Erythroblast (primary cell): ENCODE measurements at regions not wholly inside any gene's neighbourhood (a gene's known extent, or its start where the extent isn't known, plus 50 kb on each side); places are given as distances from the start of the nearest gene placed in this dataset.

ENCODE experiments used
- GATA1 ChIP-seq: IDR thresholded peaks from 2 replicates; pipeline ENCODE4 v1.6.1; 2011; ENCODE audit warnings: low read depth, mild to moderate bottlenecking, control low read depth, low read length, moderate library complexity
- POLR2A ChIP-seq: IDR thresholded peaks from 2 replicates; pipeline ENCODE4 v1.6.1; 2011; ENCODE audit warnings: mild to moderate bottlenecking, low read length

GRCh38 chr16:79758615-79759346, 158.2 kb upstream of the MAF start:
- TF ChIP-seq POLR2A, result no peak
- TF ChIP-seq GATA1, result no peak
